T follicular helper cell (primary cell): ENCODE measurements at regions not wholly inside any gene's neighbourhood (a gene's known extent, or its start where the extent isn't known, plus 50 kb on each side); places are given as distances from the start of the nearest gene placed in this dataset.

Source experiments
- DNase-seq: peaks from one replicate; pipeline ENCODE4 v3.0.0-alpha.2; 2020; ENCODE audit warnings: low read depth

DNA sequence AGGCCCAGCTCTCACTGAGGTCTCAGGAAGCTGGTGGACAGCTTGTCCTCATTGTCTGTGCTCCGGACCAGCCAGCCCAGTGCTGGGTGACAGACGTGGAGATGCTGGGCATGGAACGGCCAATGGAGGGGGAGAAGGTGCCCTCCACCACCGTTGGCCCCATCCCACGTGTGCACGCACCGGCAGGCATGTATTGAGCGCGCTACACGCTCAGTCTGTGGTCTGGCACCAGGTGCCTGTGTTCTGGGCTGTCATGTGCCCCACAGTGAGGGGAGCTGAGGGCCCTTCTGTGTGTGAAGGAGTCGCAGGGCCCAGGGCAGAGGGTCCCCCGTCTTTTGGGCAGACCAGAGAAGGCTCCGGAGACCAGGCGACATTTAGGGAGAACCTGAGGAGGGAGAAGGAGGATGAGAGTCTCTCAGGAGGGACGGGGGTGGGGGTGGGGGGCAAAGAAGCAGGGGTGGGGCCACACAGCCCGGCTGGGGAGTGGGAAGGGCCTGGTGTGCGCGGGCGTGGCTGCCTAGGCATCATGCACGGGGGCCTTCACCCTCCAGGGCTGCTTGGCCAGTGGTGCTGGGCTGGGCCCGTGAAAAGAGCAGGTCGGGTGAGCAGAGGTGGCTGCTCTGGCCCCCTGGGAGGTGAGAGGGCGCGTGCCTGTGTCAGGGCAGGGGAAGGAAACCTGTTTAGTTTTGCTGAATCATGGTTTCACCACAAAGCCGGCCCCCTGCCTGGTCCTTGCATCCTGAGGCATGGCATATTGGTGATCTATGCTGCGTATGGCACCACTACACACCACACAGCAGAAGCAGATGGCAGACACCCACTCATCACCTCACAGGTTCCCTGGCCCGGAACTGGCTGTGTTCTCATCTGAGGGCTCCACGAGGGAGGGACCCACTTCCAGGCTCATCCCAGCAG, 86.7 kb upstream of the TTC34 start:
- no peak for DNase-seq

DNA sequence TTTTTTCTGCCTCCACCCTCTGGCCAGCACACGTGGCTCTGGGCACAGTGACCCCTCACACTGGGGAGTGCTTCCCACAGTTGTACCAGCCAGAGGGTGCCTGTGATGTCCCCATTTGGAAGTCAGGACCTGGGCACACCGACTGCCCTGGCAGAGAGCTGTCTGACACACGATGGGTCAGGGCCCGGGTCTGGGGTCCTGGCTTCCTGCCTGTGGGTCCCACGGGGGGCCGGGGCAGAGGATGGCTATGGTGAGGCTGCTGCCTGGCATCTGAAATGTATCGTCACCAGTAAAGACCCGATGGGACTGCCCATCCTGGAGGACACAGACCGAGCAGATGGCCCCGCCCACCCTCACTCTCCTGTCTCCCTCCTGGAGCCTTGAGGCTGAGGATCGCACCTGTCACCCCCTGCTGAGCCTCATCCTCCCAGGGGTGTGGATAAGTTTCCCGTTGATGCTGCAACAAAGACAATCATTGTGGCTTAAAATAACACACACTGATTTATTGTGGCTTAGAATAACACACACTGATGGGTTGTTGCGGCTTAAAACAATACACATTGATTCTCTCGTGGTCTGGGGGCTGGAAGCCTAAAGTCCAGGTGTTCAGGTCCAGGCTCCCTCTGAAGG, 88.8 kb upstream of the TTC34 start:
- DNase-seq: no peak

DNA sequence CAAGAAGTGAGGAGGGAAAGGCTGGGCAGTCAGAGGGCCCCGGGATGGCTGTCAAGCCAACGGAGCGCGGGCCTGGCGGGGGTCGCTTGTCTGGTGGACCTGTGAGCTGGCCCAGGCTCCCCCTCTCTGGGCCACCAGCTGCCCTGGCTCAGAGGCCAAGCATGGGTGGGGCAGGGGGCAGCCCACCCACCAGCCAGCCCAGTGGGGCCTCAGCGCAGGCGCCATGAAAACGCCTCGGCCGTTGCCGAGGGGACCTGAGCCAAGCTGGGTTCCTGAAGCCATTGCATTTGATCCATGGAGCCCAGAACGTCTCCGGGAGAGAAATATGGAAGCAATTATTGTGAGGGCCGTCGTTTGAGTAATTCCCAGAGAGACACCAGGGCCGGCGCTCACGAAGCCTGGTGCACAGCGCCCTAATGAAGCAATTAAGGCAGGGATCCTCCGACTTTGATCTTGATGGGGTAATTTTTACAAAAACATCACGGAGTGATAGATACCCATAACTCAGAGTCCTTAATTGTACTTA, 90.5 kb upstream of the TTC34 start:
- no peak for DNase-seq

DNA sequence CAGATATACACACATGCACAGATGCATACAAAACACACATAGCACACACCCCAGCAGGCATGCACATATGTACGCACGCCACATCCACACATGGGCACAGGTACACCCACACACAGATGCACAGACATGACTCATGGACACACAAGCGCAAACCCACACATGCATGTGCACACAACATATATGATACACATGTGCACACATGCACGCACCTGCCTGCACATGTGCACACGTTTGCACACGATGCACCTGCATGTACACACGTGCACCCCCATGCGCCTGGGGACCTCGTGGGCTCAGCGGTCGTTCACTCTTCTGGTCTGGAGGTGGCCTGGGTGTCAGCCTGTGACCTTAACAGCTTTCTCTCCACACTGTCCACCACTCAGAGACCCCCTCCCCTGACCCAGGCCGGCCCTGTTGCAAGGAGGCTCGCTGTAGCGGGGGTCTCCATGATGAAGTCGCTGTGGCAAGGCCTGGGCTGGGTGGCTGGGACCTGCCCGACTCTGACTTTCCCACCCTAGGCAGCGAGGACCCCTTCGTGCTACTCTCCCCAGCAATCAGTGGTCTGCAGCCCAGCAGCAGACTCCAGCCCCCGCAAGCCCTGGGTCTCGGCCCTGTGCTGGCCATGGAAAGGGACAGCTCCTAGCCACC, 92.1 kb upstream of the TTC34 start:
- no peak for DNase-seq

DNA sequence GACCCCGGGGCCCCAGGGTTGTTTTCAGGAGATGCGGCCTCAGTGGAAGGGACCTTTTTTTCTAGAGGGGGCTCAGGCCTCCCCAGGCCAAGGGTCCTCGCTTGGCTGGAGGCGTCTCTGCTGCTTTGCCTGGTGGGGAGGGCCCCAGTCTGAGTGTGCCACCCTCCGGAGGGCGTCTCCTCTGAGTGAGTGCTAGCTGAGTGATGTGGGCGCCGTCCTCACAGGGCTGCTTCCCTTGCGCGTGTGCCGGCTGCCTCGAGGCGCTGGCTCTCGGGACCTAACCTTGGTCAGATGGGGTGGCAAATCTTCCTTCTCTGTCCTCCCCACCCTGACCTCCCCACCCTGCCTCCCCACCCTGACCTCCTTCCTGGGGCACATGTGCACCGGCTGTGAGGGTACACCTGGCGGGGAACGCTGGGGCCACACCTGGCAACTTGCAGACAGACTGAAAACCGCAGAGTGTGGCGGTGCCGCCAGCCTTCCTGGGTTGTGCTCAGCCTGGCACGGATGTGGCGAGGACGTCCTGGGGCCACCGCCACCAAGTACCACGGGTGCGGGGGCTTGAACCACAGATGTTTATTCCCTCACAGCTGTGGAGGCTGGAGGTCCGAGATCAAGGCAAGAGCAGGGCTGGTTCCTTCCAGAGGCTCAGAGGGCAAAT, 93.0 kb upstream of the TTC34 start:
- DNase-seq: peak; percentile 24

DNA sequence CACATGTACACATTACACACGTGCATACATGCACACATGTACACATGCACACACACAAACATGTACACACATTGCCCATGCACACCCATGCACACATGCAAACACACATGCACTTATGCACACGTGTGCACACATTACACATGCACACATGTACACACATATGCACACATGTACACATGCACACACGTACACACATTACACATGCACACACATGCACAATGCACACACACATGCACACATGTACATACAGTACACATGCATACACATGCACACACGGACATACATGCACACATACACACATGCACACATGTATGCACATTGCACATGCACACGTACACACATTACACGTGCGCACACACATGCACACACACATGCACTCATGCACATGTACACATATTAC, 95.3 kb upstream of the TTC34 start:
- DNase-seq: no peak

DNA sequence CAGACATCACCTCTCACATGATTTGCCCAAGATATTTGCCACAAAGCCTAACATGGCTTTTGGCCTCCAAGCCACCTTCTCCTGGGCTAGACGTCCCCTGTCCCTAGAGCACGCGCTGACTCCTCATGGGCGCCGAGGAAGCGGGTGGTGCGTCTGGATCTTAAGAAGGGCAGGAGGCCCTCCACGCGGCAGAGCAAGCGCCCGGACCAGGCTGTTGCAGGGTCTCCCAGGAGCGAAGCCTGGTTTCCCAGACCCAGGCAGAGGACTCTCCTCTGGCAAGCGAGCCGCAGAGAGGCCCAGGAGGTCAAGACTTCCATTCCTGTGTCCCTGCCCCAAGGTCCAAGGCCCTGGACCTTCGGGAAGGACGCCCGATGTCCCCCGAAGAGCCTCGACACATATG, 101.7 kb upstream of the TTC34 start:
- no peak for DNase-seq

DNA sequence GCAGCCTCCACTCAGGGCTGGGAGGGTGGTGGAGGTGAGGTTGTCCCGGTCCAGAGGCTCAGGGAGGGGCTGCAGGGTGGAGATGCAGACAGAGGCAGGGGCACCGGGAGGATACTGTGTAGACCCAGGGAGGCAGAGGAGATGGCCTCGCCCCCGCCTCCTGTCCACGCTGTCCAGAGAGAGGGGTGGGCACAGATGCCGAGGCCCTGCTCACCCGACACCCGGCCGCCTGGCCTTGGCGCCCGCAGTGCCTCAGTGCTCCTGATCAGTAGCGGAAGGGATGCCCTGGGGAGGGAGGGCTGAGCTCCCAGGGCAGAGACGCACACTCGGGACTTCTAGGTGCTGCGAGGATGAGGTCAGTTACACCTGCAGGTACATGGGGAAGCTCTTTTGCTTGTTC, 102.7 kb upstream of the TTC34 start:
- DNase-seq: no peak

DNA sequence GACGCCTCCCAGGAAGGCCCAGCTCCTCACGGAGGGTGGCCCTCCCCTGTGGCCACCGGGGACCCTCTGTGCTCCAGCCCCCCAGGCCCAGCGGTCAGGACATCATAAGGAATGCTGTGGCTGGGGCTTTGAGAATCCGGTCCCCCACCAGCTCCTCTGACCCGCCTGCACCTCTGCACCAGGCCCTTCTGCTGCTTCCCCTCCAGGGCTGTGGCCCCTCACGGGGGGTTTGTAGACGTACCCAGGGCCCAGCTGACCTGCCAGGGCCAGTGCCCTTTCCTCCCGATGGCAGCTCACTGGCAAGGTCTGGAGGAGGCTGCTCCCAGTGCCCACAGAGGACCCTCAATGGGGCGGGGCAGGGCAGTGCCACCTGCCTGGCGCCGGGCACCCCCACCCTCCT, 103.9 kb upstream of the TTC34 start:
- no peak for DNase-seq

DNA sequence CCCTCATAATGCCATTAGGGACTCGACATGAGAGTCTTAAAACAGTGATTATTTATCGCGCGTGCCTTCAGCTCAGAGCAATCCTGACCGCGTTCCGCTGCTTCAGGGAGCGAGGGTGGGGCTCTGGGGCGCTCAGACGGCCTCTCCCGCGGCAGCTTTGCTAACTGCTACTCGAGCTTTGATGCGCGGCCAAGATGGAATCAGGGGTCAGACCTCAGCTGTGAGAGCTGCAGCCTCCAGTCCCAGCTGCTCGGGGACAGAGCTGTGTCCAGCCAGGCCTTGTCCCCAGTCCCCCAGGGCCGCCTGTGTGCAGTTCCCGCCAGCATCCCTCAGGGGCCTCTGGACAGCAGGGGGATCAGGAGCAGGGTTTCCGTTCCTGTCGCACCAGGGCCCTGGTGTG, 104.6 kb upstream of the TTC34 start:
- DNase-seq: no peak

DNA sequence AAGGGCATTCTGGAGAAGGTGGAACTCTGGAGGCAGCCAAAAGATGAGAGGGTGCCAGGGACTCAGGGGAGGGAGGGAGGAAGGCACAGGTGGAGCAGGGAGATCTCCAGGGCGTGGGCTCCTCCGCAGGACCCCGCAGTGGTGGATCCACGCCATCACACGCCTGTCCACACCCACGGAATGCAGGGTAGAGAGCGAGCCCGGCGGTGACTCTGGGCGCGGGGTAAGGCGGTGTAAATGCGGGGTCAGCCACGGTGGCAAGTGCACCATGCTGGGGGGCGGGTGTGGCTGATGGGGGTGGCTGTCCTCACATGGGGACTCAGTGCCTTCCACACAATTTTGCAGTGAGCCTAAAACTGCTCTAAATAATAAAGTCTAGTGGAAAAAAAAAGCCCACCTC, 105.1 kb upstream of the TTC34 start:
- DNase-seq: no peak

DNA sequence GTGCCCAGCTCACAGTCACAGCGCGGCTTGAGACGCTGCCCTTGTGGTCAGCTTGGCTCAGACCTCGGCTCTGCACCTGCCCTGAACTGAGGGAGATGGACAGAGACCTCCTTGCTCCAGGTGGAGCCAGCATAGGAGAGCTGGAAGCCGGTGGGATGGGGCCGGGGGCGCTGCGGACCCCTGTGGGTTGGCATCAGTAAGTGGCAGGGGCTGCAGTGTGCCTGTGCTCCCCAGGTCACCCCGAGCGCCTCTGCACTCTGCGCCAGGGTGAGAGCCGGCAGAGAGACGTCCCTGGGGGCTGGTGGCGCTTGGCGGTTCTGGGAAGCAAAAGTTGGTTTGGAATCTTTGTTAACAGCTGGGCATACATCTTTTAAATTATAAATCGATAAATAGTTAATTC, 105.6 kb upstream of the TTC34 start:
- no peak for DNase-seq

DNA sequence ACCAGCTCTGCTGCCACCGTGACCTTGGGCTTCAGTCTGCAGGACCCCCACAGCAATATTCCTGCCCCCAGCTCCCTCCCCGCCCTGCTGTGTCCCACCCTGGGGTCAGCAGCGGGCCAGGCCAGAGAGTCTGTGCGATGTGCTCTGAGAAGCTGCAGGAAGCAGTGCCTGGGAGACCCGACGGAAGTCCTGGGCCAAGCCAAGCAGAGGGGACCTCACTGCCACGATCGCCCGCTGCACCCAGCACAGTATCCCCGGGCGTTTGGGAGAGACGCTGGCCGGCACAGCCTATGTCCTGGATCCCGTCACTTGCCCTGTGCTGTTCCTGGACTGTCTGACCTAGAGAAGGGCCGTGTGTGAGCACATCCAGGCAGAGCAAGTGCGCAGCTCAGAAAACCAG, 106.6 kb upstream of the TTC34 start:
- no peak for DNase-seq

DNA sequence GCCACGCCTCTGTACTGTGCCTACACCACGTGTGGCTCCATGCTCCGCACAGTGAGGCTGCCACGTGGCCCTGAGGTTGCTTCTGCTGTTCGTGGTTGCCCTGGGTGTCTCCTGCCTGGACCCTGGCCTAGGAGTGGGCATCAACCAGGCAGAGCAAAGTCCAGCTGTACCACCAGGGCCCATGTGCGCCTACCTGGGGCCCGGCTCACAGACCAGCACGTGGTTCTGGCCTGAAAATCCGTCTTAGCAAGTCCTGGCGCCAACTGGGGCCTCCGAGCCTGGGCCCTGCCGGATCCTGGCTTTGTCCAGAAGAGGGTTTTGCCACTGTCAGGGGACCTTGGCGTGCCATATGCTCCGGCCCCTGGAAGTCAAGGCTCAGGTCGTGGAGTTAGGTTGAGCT, 107.1 kb upstream of the TTC34 start:
- no peak for DNase-seq

DNA sequence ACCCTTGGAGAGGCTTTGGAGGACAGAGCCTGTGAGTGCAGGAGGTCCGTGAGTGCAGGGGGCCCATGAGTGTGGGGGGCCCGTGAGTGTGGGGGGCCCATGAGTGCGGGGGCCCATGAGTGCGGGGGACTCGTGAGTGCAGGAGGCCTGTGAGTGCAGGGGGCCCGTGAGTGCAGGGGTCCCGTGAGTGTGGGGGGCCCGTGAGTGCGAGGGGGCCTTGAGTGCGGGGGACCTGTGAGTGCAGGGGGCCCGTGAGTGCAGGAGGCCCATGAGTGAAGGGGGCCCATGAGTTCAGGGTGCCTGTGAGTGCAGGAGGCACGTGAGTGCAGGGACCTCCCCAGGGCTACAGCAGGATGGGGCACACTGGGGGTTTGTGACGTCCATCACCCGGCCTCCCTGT, 108.3 kb upstream of the TTC34 start:
- DNase-seq: no peak

DNA sequence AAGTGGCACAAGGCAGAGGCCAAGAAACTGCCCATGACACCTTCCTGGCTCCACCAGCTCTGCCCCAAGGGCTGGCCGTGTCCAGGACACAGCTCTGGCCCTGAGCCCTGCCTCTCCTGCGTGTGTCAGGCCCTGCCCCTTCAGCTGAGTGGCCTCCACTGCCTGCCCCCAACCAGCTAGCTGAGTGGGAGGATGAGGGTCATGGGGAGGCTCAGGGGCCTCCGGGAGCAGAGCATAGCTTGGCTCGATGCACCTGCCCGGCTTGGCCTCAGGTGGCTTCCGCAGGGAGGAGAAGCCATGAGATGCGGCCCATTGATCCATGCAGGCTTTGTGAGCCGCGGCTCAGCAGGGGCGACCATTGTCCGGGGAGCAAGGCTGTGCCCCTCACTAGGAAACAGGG, 108.7 kb upstream of the TTC34 start:
- no peak for DNase-seq

DNA sequence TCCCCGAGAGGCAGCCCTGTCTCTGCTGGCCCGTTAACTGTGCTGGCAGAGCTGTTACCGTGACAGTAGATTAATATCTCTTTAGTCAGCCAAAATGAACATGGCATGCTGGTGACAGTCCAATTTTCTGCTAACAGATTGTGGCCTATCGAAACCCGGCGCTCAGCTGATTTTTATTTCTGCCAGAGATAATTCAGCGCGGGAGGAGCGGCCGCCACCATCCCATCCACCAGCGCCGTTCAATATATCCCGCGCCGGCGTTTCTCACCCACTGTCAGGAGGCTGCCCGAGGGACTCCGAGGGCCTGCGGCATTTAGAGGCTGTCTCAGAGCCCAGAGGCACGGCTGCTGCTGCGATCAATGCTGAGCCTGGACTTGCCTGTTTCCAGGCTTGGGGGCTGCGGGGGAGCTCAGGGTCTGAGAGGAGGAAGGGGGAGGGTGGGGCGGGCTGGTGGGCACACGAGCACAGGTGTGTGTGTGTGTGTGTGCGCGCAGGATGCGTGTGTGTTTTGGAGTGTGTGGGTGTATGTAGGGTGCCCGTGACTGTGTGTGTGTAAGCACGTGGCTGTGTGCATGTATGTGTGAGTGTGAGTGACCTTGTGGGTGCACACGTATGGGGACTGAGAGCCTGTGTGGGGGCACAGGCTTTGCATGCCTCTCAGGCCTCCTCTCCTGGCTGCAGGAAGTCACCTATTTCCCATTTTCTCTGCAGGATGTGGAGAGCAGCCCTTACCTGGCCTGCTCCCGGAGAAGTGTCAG, 109.7 kb upstream of the ACTRT2 start:
- no peak for DNase-seq

DNA sequence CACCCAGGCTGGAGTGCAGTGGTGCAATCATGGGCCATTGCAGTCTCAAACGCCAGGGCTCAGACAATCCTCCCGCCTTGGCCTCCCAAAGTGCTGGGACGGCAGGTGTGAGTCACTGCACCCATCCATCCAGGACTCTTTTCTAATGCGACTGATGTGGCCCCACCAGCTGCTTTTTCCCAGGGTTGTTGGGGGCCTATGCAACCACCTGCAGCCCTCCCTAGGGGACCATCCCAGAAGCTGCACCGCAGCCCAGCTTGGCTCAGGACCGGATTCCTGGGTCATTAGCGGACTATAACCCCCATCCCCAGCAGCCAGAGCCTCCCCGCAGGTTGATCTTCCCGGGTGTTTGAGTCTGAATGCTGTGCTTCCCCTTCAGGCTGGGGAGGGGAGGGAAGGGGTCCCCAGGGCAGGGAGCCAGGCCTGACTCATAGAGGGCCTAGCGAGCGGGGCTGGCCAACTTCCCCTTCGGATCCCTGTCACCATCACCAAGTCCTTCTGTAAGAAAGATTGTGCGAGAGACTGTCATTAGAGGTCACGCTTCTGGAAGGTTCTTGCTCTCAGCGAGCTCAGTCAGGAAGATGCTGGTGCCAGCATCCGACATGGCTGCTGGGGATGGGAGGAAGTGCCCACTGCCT, 108.7 kb upstream of the ACTRT2 start:
- DNase-seq: no peak

DNA sequence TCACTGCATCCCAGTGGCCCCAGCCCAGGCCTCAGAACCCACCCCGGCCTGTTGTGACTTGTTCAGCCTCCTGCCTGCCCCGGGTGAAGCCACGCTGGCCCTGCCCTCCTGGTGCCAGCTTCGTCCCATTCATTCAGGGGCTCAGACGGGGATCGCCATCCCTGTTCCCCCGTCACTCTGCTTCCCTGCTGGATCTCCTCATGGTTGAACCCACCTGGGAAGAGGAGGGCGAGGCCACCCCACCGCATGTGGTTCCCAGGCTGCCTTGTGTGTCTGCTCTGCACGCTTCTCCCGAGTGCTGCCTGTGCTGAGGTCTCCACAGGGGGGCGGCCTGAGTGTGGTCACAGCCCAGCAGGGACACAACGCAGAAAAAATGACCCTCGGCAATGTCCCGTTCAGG, 108.2 kb upstream of the ACTRT2 start:
- DNase-seq: no peak

DNA sequence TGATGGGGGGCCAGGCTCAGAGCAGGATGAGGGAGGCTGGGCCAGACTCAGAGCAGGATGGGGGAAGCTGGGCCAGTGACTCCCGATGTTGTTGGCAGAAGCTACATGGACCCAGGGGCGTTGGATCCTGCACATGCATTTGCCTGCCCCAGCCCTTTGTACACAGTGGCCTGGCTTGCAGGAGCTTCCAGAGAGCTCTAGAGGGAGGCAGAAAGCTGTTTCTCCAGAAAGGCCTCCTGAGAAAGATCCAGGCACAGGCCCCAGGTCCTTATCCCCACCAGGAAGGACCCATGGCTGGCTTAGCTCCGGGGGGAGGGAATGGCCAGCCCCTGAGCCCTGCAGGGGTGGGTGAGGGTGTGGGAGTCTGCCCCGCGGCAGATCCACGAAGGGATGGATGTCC, 106.6 kb upstream of the ACTRT2 start:
- DNase-seq: no peak

DNA sequence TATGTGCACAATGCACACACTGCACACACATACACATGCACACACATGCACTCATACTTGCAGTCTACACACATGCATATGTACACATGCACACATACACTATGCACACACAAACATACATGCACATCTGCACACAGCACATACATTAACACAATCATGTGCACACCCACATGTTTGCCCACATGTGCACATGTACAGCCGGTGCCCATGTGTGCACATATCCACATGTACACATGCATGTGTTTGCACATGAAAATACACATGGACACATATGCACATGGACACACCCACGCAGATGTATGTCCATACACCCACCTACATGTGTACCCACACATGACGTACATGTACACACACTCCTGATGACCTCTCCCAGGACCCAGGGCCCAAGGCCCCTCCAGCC, 105.1 kb upstream of the ACTRT2 start:
- DNase-seq: no peak
